A673 (cell line): ENCODE measurements at regions not wholly inside any gene's neighbourhood (a gene's known extent, or its start where the extent isn't known, plus 50 kb on each side); places are given as distances from the start of the nearest gene placed in this dataset.

Experiments
- EZH2 ChIP-seq: fragments of 200-600 bp; sonication (generic); IDR thresholded peaks from 2 replicates; pipeline ENCODE4 v1.6.1; 2017; ENCODE audit warnings: borderline replicate concordance, low read depth, mild to moderate bottlenecking, mixed read lengths, antibody characterized with exemption, low read length; ENCODE audit not compliant: poor library complexity, severe bottlenecking
- TF ChIP-seq, protein P1 (sequence below): fragments of 300-800, 200-600 bp; sonication (generic); conservative IDR thresholded peaks from 2 replicates; pipeline ENCODE4 v1.5.1; 2017; ENCODE audit warnings: low read depth, mild to moderate bottlenecking, antibody characterized with exemption, low read length, moderate library complexity, mixed read lengths

GRCh38 chr5:74992791-74993190 is 59.6 kb downstream of the GCNT4 start:
- TF ChIP-seq, protein P1, sequence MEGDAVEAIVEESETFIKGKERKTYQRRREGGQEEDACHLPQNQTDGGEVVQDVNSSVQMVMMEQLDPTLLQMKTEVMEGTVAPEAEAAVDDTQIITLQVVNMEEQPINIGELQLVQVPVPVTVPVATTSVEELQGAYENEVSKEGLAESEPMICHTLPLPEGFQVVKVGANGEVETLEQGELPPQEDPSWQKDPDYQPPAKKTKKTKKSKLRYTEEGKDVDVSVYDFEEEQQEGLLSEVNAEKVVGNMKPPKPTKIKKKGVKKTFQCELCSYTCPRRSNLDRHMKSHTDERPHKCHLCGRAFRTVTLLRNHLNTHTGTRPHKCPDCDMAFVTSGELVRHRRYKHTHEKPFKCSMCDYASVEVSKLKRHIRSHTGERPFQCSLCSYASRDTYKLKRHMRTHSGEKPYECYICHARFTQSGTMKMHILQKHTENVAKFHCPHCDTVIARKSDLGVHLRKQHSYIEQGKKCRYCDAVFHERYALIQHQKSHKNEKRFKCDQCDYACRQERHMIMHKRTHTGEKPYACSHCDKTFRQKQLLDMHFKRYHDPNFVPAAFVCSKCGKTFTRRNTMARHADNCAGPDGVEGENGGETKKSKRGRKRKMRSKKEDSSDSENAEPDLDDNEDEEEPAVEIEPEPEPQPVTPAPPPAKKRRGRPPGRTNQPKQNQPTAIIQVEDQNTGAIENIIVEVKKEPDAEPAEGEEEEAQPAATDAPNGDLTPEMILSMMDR, result no peak
- no peak for TF ChIP-seq EZH2
